HG03442 (cell line): ENCODE measurements at regions not wholly inside any gene's neighbourhood (a gene's known extent, or its start where the extent isn't known, plus 50 kb on each side); places are given as distances from the start of the nearest gene placed in this dataset.
"Not testable (repeated sequence)": the region's sequence is repeated elsewhere in the genome, so short reads cannot be mapped to it uniquely, and the experiment has no call there.

Experiments
- ATAC-seq: cut with Tn5 transposase; IDR thresholded peaks from one replicate; pipeline ENCODE4 v1.9.1; 2021; ENCODE audit warnings: mild to moderate bottlenecking, moderate library complexity; ENCODE audit not compliant: unreplicated experiment

GRCh38 chr11:87493516-87493915, 455.8 kb downstream of the TMEM135 start:
- ATAC-seq, result no peak

GRCh38 chr11:87491381-87491780, 453.6 kb downstream of the TMEM135 start:
- no peak for ATAC-seq

- ATAC-seq, result no peak
These were observed 452.9 kb downstream of the TMEM135 start for GRCh38 chr11:87490671-87491070.

GRCh38 chr11:87484566-87484965, 446.8 kb downstream of the TMEM135 start:
- no peak for ATAC-seq

GRCh38 chr11:87477321-87477720, 439.6 kb downstream of the TMEM135 start:
- ATAC-seq, result no peak

- no peak for ATAC-seq
These were observed 435.4 kb downstream of the TMEM135 start for GRCh38 chr11:87473174-87473573.

GRCh38 chr11:87466223-87466622, 428.5 kb downstream of the TMEM135 start:
- ATAC-seq, result no peak

GRCh38 chr11:87465716-87466115, 428.0 kb downstream of the TMEM135 start:
- ATAC-seq, result no peak

- peak; percentile 68 for ATAC-seq
These were observed 425.9 kb downstream of the TMEM135 start for GRCh38 chr11:87463486-87464102.

- ATAC-seq, result no peak
These were observed 424.4 kb downstream of the TMEM135 start for GRCh38 chr11:87462171-87462570.

- no peak for ATAC-seq
These were observed 423.3 kb downstream of the TMEM135 start for GRCh38 chr11:87460842-87461637.

- ATAC-seq, result no peak
These were observed 422.5 kb downstream of the TMEM135 start for GRCh38 chr11:87460279-87460678.

- no peak for ATAC-seq
These were observed 421.6 kb downstream of the TMEM135 start for GRCh38 chr11:87459351-87459750.

- no peak for ATAC-seq
These were observed 418.8 kb downstream of the TMEM135 start for GRCh38 chr11:87456499-87456898.

- ATAC-seq, result no peak
These were observed 417.4 kb downstream of the TMEM135 start for GRCh38 chr11:87455180-87455579.

- ATAC-seq, result peak; percentile 79
These were observed 416.5 kb downstream of the TMEM135 start for GRCh38 chr11:87454241-87454640.

- ATAC-seq, result peak; percentile 22
These were observed 415.9 kb downstream of the TMEM135 start for GRCh38 chr11:87453531-87454089.

GRCh38 chr11:87452025-87452424, 414.3 kb downstream of the TMEM135 start:
- ATAC-seq, result not testable (repeated sequence)

- no peak for ATAC-seq
These were observed 413.7 kb downstream of the TMEM135 start for GRCh38 chr11:87451395-87451794.

GRCh38 chr11:87447606-87448005, 409.9 kb downstream of the TMEM135 start:
- ATAC-seq, result no peak

- no peak for ATAC-seq
These were observed 407.3 kb downstream of the TMEM135 start for GRCh38 chr11:87444993-87445392.

GRCh38 chr11:87443707-87444106, 406.0 kb downstream of the TMEM135 start:
- no peak for ATAC-seq
